ENCODE measurements at regions not wholly inside any gene's neighbourhood (a gene's known extent, or its start where the extent isn't known, plus 50 kb on each side); places are given as distances from the start of the nearest gene placed in this dataset.

- Histone ChIP-seq H3K27ac (ENCODE audit: low read depth, low read length) (no peak overlapping the region), H3K36me3 (ENCODE audit: control insufficient read depth in 2 of 3, insufficient read depth in 3 of 3, low read length in 3 of 3) (no peaks in the 10 kb centered on the region), H3K27me3 (ENCODE audit: control insufficient read depth in 2 of 2, insufficient read depth in 2 of 2, low read length in 2 of 2) (no peaks in the 10 kb centered on the region), H3K4me3 (ENCODE audit: low read length) (no peak overlapping the region), H3K9me3 (ENCODE audit: control insufficient read depth in 2 of 3, low read length in 3 of 3) (peaks cover 0 to 5% (median 0%) of the 10 kb centered on the region in 3 experiments), H3K4me1 (ENCODE audit: control insufficient read depth in 2 of 2, insufficient read depth in 2 of 2, low read length in 2 of 2) (no peaks in the 10 kb centered on the region)
- ChIA-PET POLR2A (no interaction called here), CTCF (no interaction called here)
- H3K36me3 Mint-ChIP-seq, result peaks cover 0 to 8% (median 5%) of the 10 kb centered on the region in 5 donors
- no peak for ATAC-seq
- H3K9me3 Mint-ChIP-seq, result peaks cover 0 to 60% (median 26%) of the 10 kb centered on the region in 11 donors
- peaks cover 7 to 61% (median 36%) of the 10 kb centered on the region in 5 donors for H3K27me3 Mint-ChIP-seq
- no peaks in the 10 kb centered on the region for H3K4me1 Mint-ChIP-seq
- no peak for DNase-seq
- intact Hi-C loops (cut with micrococcal nuclease), result no loop called here
- no peak overlapping the region for H3K27ac Mint-ChIP-seq
- no peak overlapping the region for H3K4me3 Mint-ChIP-seq
These were observed 110.9 kb downstream of the GALR1 start for GRCh38 chr18:77360315-77361190.

GRCh38 chr18:77361382-77361781 is 111.7 kb downstream of the GALR1 start:
- Histone ChIP-seq H3K9me3 (ENCODE audit: control insufficient read depth in 2 of 3, low read length in 3 of 3) (peaks cover 0 to 5% (median 0%) of the 10 kb centered on the region in 3 experiments), H3K4me1 (ENCODE audit: control insufficient read depth in 2 of 2, insufficient read depth in 2 of 2, low read length in 2 of 2) (no peaks in the 10 kb centered on the region), H3K4me3 (ENCODE audit: low read length) (no peak overlapping the region), H3K27ac (ENCODE audit: low read depth, low read length) (no peak overlapping the region), H3K27me3 (ENCODE audit: control insufficient read depth in 2 of 2, insufficient read depth in 2 of 2, low read length in 2 of 2) (no peaks in the 10 kb centered on the region), H3K36me3 (ENCODE audit: control insufficient read depth in 2 of 3, insufficient read depth in 3 of 3, low read length in 3 of 3) (no peaks in the 10 kb centered on the region)
- no peak overlapping the region for H3K4me3 Mint-ChIP-seq
- no peaks in the 10 kb centered on the region for H3K4me1 Mint-ChIP-seq
- ATAC-seq (no peak), DNase-seq (no peak)
- intact Hi-C loops (cut with micrococcal nuclease), result no loop called here
- peaks cover 10 to 63% (median 41%) of the 10 kb centered on the region in 5 donors for H3K27me3 Mint-ChIP-seq
- ChIA-PET CTCF (no interaction called here), POLR2A (no interaction called here)
- no peak overlapping the region for H3K27ac Mint-ChIP-seq
- H3K36me3 Mint-ChIP-seq, result peaks cover 0 to 8% (median 5%) of the 10 kb centered on the region in 5 donors
- peaks cover 0 to 60% (median 26%) of the 10 kb centered on the region in 11 donors for H3K9me3 Mint-ChIP-seq

GRCh38 chr18:77365667-77366066 is 116.0 kb downstream of the GALR1 start:
- Histone ChIP-seq H3K4me3 (ENCODE audit: low read length) (no peak overlapping the region), H3K4me1 (ENCODE audit: control insufficient read depth in 2 of 2, insufficient read depth in 2 of 2, low read length in 2 of 2) (no peaks in the 10 kb centered on the region), H3K36me3 (ENCODE audit: control insufficient read depth in 2 of 3, insufficient read depth in 3 of 3, low read length in 3 of 3) (no peaks in the 10 kb centered on the region), H3K9me3 (ENCODE audit: control insufficient read depth in 2 of 3, low read length in 3 of 3) (peaks cover 0 to 9% (median 0%) of the 10 kb centered on the region in 3 experiments), H3K27me3 (ENCODE audit: control insufficient read depth in 2 of 2, insufficient read depth in 2 of 2, low read length in 2 of 2) (no peaks in the 10 kb centered on the region), H3K27ac (ENCODE audit: low read depth, low read length) (no peak overlapping the region)
- POLR2A ChIA-PET, result no interaction called here
- DNase-seq (no peak), ATAC-seq (no peak)
- H3K4me1 Mint-ChIP-seq, result peaks cover 0 to 4% (median 0%) of the 10 kb centered on the region in 7 donors
- H3K9me3 Mint-ChIP-seq, result peaks cover 6 to 58% (median 23%) of the 10 kb centered on the region in 11 donors
- H3K27ac Mint-ChIP-seq, result no peak overlapping the region
- H3K27me3 Mint-ChIP-seq, result peaks cover 13 to 61% (median 48%) of the 10 kb centered on the region in 5 donors
- intact Hi-C loops (cut with micrococcal nuclease), result no loop called here
- peaks cover 0 to 11% (median 0%) of the 10 kb centered on the region in 5 donors for H3K36me3 Mint-ChIP-seq
- CTCF ChIA-PET, result no interaction called here
- no peak overlapping the region for H3K4me3 Mint-ChIP-seq

GRCh38 chr18:77366067-77366719 is 116.5 kb downstream of the GALR1 start:
- peaks cover 6 to 52% (median 23%) of the 10 kb centered on the region in 11 donors for H3K9me3 Mint-ChIP-seq
- H3K4me3 Mint-ChIP-seq, result no peak overlapping the region
- DNase-seq (no peak), ATAC-seq (no peak)
- Histone ChIP-seq H3K4me1 (ENCODE audit: control insufficient read depth in 2 of 2, insufficient read depth in 2 of 2, low read length in 2 of 2) (no peaks in the 10 kb centered on the region), H3K36me3 (ENCODE audit: control insufficient read depth in 2 of 3, insufficient read depth in 3 of 3, low read length in 3 of 3) (no peaks in the 10 kb centered on the region), H3K27ac (ENCODE audit: low read depth, low read length) (no peak overlapping the region), H3K27me3 (ENCODE audit: control insufficient read depth in 2 of 2, insufficient read depth in 2 of 2, low read length in 2 of 2) (no peaks in the 10 kb centered on the region), H3K4me3 (ENCODE audit: low read length) (no peak overlapping the region), H3K9me3 (ENCODE audit: control insufficient read depth in 2 of 3, low read length in 3 of 3) (peaks cover 0 to 9% (median 0%) of the 10 kb centered on the region in 3 experiments)
- ChIA-PET POLR2A (no interaction called here), CTCF (no interaction called here)
- H3K27ac Mint-ChIP-seq, result no peak overlapping the region
- peaks cover 13 to 56% (median 43%) of the 10 kb centered on the region in 5 donors for H3K27me3 Mint-ChIP-seq
- peaks cover 0 to 4% (median 0%) of the 10 kb centered on the region in 7 donors for H3K4me1 Mint-ChIP-seq
- peaks cover 0 to 11% (median 0%) of the 10 kb centered on the region in 5 donors for H3K36me3 Mint-ChIP-seq
- intact Hi-C loops (cut with micrococcal nuclease), result no loop called here

GRCh38 chr18:77366720-77367641 is 117.3 kb downstream of the GALR1 start:
- no peak for ATAC-seq

GRCh38 chr18:77369644-77370043 is 120.0 kb downstream of the GALR1 start:
- Mint-ChIP-seq H3K4me1 (peaks cover 0 to 4% (median 0%) of the 10 kb centered on the region in 7 donors), H3K27me3 (peaks cover 6 to 30% (median 29%) of the 10 kb centered on the region in 5 donors), H3K36me3 (peaks cover 0 to 6% (median 0%) of the 10 kb centered on the region in 5 donors), H3K9me3 (peaks cover 4 to 20% (median 7%) of the 10 kb centered on the region in 11 donors), H3K4me3 (no peak overlapping the region), H3K27ac (no peak overlapping the region)
- peaks cover 0 to 4% (median 0%) of the 10 kb centered on the region in 3 experiments for H3K9me3 ChIP-seq (ENCODE audit: control insufficient read depth in 2 of 3, low read length in 3 of 3)
- no peak for DNase-seq
- no peaks in the 10 kb centered on the region for H3K36me3 ChIP-seq (ENCODE audit: control insufficient read depth in 2 of 3, insufficient read depth in 3 of 3, low read length in 3 of 3)
- no peak for ATAC-seq
- no peak overlapping the region for H3K27ac ChIP-seq (ENCODE audit: low read depth, low read length)
- ChIA-PET POLR2A (no interaction called here), CTCF (no interaction called here)
- no peak overlapping the region for H3K4me3 ChIP-seq (ENCODE audit: low read length)
- H3K27me3 ChIP-seq (ENCODE audit: control insufficient read depth in 2 of 2, insufficient read depth in 2 of 2, low read length in 2 of 2), result no peaks in the 10 kb centered on the region
- intact Hi-C loops (cut with micrococcal nuclease), result no loop called here
- H3K4me1 ChIP-seq (ENCODE audit: control insufficient read depth in 2 of 2, insufficient read depth in 2 of 2, low read length in 2 of 2), result no peaks in the 10 kb centered on the region

More at GRCh38 chr18:77366720-77367641, 117.3 kb downstream of the GALR1 start:
- Histone ChIP-seq H3K9me3 (ENCODE audit: control insufficient read depth in 2 of 3, low read length in 3 of 3) (peaks cover 0 to 9% (median 0%) of the 10 kb centered on the region in 3 experiments), H3K4me1 (ENCODE audit: control insufficient read depth in 2 of 2, insufficient read depth in 2 of 2, low read length in 2 of 2) (no peaks in the 10 kb centered on the region), H3K27me3 (ENCODE audit: control insufficient read depth in 2 of 2, insufficient read depth in 2 of 2, low read length in 2 of 2) (no peaks in the 10 kb centered on the region), H3K27ac (ENCODE audit: low read depth, low read length) (no peak overlapping the region), H3K36me3 (ENCODE audit: control insufficient read depth in 2 of 3, insufficient read depth in 3 of 3, low read length in 3 of 3) (no peaks in the 10 kb centered on the region), H3K4me3 (ENCODE audit: low read length) (no peak overlapping the region)
- intact Hi-C loops (cut with micrococcal nuclease), result no loop called here
- Mint-ChIP-seq H3K9me3 (peaks cover 6 to 44% (median 19%) of the 10 kb centered on the region in 11 donors), H3K27ac (no peak overlapping the region), H3K36me3 (peaks cover 0 to 11% (median 0%) of the 10 kb centered on the region in 5 donors), H3K4me3 (peak overlapping the region in 1 of 10 donors; percentile 53), H3K27me3 (peaks cover 13 to 48% (median 39%) of the 10 kb centered on the region in 5 donors), H3K4me1 (peaks cover 0 to 4% (median 0%) of the 10 kb centered on the region in 7 donors)
- POLR2A ChIA-PET, result no interaction called here
- CTCF ChIA-PET, result no interaction called here
- DNase-seq, result no peak
